KMS-11 (cell line): ENCODE measurements at regions not wholly inside any gene's neighbourhood (a gene's known extent, or its start where the extent isn't known, plus 50 kb on each side); places are given as distances from the start of the nearest gene placed in this dataset.

ENCODE experiments used
- H2AFZ ChIP-seq: fragments of 200-600 bp; sonication (generic); 2 replicates; pipeline ENCODE4 v1.6.1; 2016; ENCODE audit warnings: antibody characterized with exemption, mixed run types, low read depth
- H3K27ac ChIP-seq: fragments of 200-600 bp; sonication (generic); 2 replicates; pipeline ENCODE4 v1.6.1; 2016; ENCODE audit warnings: mild to moderate bottlenecking, mixed run types
- H3K27me3 ChIP-seq: fragments of 200-600 bp; sonication (generic); 2 replicates; pipeline ENCODE4 v1.6.1; 2017; ENCODE audit warnings: mild to moderate bottlenecking, low read depth, mixed run types, moderate library complexity; ENCODE audit not compliant: insufficient read depth
- H3K36me3 ChIP-seq: fragments of 200-600 bp; sonication (generic); 2 replicates; pipeline ENCODE4 v1.6.1; 2017; ENCODE audit warnings: mild to moderate bottlenecking, mixed run types; ENCODE audit not compliant: insufficient read depth
- H3K4me1 ChIP-seq: fragments of 200-600 bp; sonication (generic); 2 replicates; pipeline ENCODE4 v1.6.1; 2016; ENCODE audit warnings: mild to moderate bottlenecking, low read depth, mixed run types; ENCODE audit not compliant: poor library complexity, severe bottlenecking
- H3K4me2 ChIP-seq: fragments of 200-600 bp; sonication (generic); 2 replicates; pipeline ENCODE4 v1.7.0; 2016; ENCODE audit warnings: mild to moderate bottlenecking, mixed run types
- H3K4me3 ChIP-seq: fragments of 200-600 bp; sonication (generic); IDR thresholded peaks from 2 replicates; pipeline ENCODE4 v1.6.1; 2017; ENCODE audit warnings: low read depth, low read length, mixed read lengths; ENCODE audit not compliant: insufficient read depth
- H3K79me2 ChIP-seq: fragments of 200-600 bp; sonication (generic); 2 replicates; pipeline ENCODE4 v1.6.1; 2016; ENCODE audit warnings: low read depth, mixed run types; ENCODE audit not compliant: insufficient read depth
- H3K9ac ChIP-seq: fragments of 200-600 bp; sonication (generic); 2 replicates; pipeline ENCODE4 v1.6.1; 2016; ENCODE audit warnings: mild to moderate bottlenecking, mixed run types
- H4K20me1 ChIP-seq: fragments of 200-600 bp; sonication (generic); 2 replicates; pipeline ENCODE4 v1.6.1; 2016; ENCODE audit warnings: mild to moderate bottlenecking, mixed run types; ENCODE audit not compliant: insufficient read depth
- CTCF ChIP-seq: fragments of 200-600 bp; sonication (generic); conservative IDR thresholded peaks from 2 replicates; pipeline ENCODE4 v1.6.1; 2017; ENCODE audit warnings: low read depth, mild to moderate bottlenecking, antibody characterized with exemption, low read length, moderate library complexity, mixed read lengths

DNA sequence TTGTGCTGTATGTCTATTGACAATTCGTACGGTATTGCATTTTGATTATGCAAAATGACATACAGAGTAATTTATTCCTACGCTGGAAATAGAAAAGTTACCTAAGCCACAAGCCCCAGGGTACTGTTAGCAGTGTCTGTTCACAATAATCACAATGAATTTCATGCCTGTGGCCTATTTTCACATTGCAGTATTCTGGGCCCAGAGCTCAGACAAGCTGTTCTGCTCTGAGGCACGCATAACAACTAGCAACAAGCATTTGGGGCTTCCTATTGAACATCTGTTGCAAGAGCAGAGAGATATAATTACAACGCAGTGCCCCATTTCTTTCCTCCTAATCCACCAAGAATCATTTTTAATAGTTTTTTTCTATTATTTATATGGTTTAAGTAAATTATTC lies 158.9 kb upstream of the SGCG start:
- no peak for TF ChIP-seq CTCF

DNA sequence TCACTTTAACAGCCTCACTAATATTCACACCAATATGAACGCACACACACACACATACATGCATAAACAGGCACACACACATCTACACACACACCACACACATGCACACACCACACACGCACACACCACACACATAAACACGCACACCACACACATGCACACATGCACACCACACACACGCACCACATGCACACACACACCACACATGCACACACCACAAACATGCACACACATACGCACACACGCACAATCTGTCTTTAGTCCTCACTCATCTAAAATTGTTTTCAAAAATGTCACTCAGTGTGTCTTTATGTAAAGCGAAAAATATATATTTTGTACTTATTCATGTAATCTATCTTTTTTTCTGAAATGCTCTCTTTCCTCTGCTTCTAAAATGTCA lies 158.1 kb upstream of the SGCG start:
- TF ChIP-seq CTCF: no peak

More for the DNA sequence above, 158.9 kb upstream of the SGCG start:
- Histone ChIP-seq H3K79me2 (no peaks in the 10 kb centered on the region), H4K20me1 (no peaks in the 10 kb centered on the region), H3K27ac (no peak overlapping the region), H3K4me3 (no peak overlapping the region), H3K36me3 (no peaks in the 10 kb centered on the region), H3K27me3 (no peaks in the 10 kb centered on the region), H3K4me1 (no peaks in the 10 kb centered on the region), H3K4me2 (no peak overlapping the region), H3K9ac (no peak overlapping the region), H2AFZ (no peak overlapping the region)

DNA sequence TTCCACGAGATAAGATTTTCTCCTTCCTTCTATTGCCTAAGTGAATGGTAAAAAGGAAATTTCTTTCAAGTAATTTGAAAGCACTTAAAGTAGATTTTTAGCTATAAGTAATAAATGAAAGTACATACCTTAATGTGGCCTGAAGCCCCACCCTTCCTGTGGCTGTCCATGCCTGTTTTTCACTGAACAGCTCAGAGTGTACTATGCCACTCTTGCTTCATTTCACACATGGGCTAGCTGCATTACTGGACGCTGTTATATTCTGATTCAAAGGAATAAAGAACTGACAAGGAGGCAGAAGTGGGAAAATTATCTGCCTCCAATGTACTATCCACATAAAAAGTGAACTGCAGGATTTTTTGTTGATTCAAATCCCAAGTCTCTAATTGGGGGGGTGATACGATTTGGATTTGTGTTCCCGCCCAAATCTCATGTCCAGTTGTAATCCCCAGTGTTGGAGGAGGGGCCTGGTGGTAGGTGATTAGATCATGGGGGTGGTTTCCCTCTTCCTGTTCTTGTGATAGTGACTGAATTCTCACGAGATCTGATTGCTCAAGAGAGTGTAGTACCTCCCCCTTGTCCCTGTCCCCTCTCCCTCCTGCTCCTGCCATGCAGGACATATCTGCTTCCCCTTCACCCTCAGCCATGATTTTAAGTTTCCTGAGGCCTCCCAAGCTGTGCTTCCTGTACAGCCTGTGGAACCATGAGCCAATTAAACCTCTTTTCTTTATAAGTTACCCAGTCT lies 154.7 kb upstream of the SGCG start:
- Histone ChIP-seq H3K9ac (no peak overlapping the region), H3K36me3 (no peaks in the 10 kb centered on the region), H3K4me1 (no peaks in the 10 kb centered on the region), H3K27ac (no peak overlapping the region), H2AFZ (no peak overlapping the region), H3K4me3 (no peak overlapping the region), H4K20me1 (no peaks in the 10 kb centered on the region), H3K79me2 (no peaks in the 10 kb centered on the region), H3K4me2 (no peak overlapping the region), H3K27me3 (no peaks in the 10 kb centered on the region)
- TF ChIP-seq CTCF: no peak

More for the DNA sequence above, 158.1 kb upstream of the SGCG start:
- Histone ChIP-seq H3K79me2 (no peaks in the 10 kb centered on the region), H3K4me3 (no peak overlapping the region), H2AFZ (no peak overlapping the region), H3K36me3 (no peaks in the 10 kb centered on the region), H4K20me1 (no peaks in the 10 kb centered on the region), H3K4me1 (no peaks in the 10 kb centered on the region), H3K27me3 (no peaks in the 10 kb centered on the region), H3K9ac (no peak overlapping the region), H3K4me2 (no peak overlapping the region), H3K27ac (no peak overlapping the region)

- H4K20me1 ChIP-seq: no peaks in the 10 kb centered on the region
- TF ChIP-seq CTCF: no peak
- H2AFZ ChIP-seq: no peak overlapping the region
- no peak overlapping the region for H3K9ac ChIP-seq
- no peak overlapping the region for H3K4me3 ChIP-seq
- H3K36me3 ChIP-seq: no peaks in the 10 kb centered on the region
- no peak overlapping the region for H3K4me2 ChIP-seq
- no peaks in the 10 kb centered on the region for H3K27me3 ChIP-seq
- no peaks in the 10 kb centered on the region for H3K4me1 ChIP-seq
- no peak overlapping the region for H3K27ac ChIP-seq
- H3K79me2 ChIP-seq: no peaks in the 10 kb centered on the region
Measured at GRCh38 chr13:23039266-23039935, 141.4 kb upstream of the SGCG start.
